ENCODE measurements at regions not wholly inside any gene's neighbourhood (a gene's known extent, or its start where the extent isn't known, plus 50 kb on each side); places are given as distances from the start of the nearest gene placed in this dataset.

DNA sequence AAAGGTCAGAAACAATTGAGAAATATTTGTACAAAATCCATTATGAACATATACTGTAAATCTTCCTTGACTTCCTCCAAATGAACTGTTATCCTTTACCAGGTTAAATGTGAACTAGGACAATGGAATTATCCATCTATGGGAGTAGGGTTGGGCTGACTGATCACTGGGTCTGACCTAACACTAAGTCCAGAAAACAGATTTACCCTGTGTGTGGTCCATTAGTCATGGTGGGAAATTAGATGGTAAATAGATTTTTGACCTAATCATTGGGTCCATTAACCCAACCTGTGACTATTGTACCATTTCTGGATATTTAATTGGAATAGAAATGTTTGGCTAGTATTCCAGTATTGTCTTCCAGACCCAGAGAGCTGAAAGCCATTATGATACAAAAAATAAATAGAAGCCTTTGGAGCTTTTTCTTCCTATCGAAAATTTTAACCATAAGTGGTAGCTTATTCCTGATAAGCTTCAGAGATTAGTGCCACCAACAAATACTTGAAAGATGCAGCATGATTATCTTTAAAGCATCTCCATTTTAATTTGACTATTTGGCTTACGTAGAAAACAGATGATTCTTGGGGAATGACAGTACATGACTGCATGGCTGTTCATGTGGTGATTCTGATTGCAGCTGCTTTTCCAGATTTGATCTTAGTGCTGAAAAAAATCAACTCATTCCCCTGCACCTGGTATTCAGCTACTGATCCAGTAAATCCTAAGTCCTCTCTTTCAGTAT, 703.2 kb upstream of the FSHR start:
- FAIRE-seq (no peak), DNase-seq (ENCODE audit: low read depth, low spot score) (no peak), ATAC-seq (no peak)
- Histone ChIP-seq H3K79me2 (ENCODE audit: control insufficient read depth, insufficient read depth, low read length) (no peaks in the 10 kb centered on the region), H3K9ac (ENCODE audit: control insufficient read depth, insufficient read depth, low read length) (no peak overlapping the region), H3K36me3 (ENCODE audit: control insufficient read depth in 2 of 2, insufficient read depth in 2 of 2, low read length in 1 of 2) (no peaks in the 10 kb centered on the region), H3K27me3 (replicated peaks in 1 of 2; ENCODE audit: control insufficient read depth in 2 of 2, insufficient read depth in 2 of 2, low read length in 1 of 2) (no peaks in the 10 kb centered on the region), H4K20me1 (ENCODE audit: control insufficient read depth, insufficient read depth) (no peaks in the 10 kb centered on the region), H2AFZ (ENCODE audit: control insufficient read depth, low read depth, low read length) (no peak overlapping the region), H3K27ac (ENCODE audit: control insufficient read depth, insufficient read depth) (no peak overlapping the region), H3K4me1 (ENCODE audit: control insufficient read depth, insufficient read depth, low read length) (no peaks in the 10 kb centered on the region), H3K4me3 (no peak overlapping the region), H3K9me3 (replicated peaks; ENCODE audit: control insufficient read depth, insufficient read depth, low read length) (no peaks in the 10 kb centered on the region), H3K4me2 (ENCODE audit: control insufficient read depth, insufficient read depth) (no peak overlapping the region)
- ChIA-PET POLR2A (no interaction called here), RAD21 (ENCODE audit: unreplicated experiment) (no interaction called here), SMC1A (ENCODE audit: uncharacterized antibody, unreplicated experiment) (no interaction called here), CTCF (interaction anchor here (0.6 kb wide), 1 partner anchor 152 kb away, joined by 3 read pairs; no protein-coding TSS in a partner anchor)
- BruUV-seq (replicated peaks), result no TSS peak
- in situ Hi-C loops (cut with MboI), result no loop called here
- intact Hi-C loops (cut with micrococcal nuclease; ENCODE audit: unreplicated experiment), result no loop called here
- whole genome bisulfite sequencing (ENCODE audit: insufficient coverage, insufficient replicate concordance, low lambda C conversion rate, missing lambda C conversion rate), result 24% methylated on average over 2 of the region's 2 CpGs
- TF ChIP-seq ATF7 (IDR thresholded peaks at IDR 0.05; ENCODE audit: low read depth) (no peak), MYB (IDR thresholded peaks at IDR 0.05; ENCODE audit: borderline replicate concordance, low read depth, low read length) (no peak)
- TF ChIP-seq, protein P1, sequence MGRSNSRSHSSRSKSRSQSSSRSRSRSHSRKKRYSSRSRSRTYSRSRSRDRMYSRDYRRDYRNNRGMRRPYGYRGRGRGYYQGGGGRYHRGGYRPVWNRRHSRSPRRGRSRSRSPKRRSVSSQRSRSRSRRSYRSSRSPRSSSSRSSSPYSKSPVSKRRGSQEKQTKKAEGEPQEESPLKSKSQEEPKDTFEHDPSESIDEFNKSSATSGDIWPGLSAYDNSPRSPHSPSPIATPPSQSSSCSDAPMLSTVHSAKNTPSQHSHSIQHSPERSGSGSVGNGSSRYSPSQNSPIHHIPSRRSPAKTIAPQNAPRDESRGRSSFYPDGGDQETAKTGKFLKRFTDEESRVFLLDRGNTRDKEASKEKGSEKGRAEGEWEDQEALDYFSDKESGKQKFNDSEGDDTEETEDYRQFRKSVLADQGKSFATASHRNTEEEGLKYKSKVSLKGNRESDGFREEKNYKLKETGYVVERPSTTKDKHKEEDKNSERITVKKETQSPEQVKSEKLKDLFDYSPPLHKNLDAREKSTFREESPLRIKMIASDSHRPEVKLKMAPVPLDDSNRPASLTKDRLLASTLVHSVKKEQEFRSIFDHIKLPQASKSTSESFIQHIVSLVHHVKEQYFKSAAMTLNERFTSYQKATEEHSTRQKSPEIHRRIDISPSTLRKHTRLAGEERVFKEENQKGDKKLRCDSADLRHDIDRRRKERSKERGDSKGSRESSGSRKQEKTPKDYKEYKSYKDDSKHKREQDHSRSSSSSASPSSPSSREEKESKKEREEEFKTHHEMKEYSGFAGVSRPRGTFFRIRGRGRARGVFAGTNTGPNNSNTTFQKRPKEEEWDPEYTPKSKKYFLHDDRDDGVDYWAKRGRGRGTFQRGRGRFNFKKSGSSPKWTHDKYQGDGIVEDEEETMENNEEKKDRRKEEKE (IDR thresholded peaks at IDR 0.05), result no peak

GRCh38 chr2:49845671-49846070, 691.4 kb upstream of the FSHR start:
- Histone ChIP-seq H3K79me2 (ENCODE audit: control insufficient read depth, insufficient read depth, low read length) (no peaks in the 10 kb centered on the region), H3K4me1 (ENCODE audit: control insufficient read depth, insufficient read depth, low read length) (no peaks in the 10 kb centered on the region), H3K9ac (ENCODE audit: control insufficient read depth, insufficient read depth, low read length) (no peak overlapping the region), H4K20me1 (ENCODE audit: control insufficient read depth, insufficient read depth) (no peaks in the 10 kb centered on the region), H2AFZ (ENCODE audit: control insufficient read depth, low read depth, low read length) (no peak overlapping the region), H3K4me3 (no peak overlapping the region), H3K27ac (ENCODE audit: control insufficient read depth, insufficient read depth) (no peak overlapping the region), H3K4me2 (ENCODE audit: control insufficient read depth, insufficient read depth) (no peak overlapping the region), H3K27me3 (replicated peaks in 1 of 2; ENCODE audit: control insufficient read depth in 2 of 2, insufficient read depth in 2 of 2, low read length in 1 of 2) (no peaks in the 10 kb centered on the region), H3K36me3 (ENCODE audit: control insufficient read depth in 2 of 2, insufficient read depth in 2 of 2, low read length in 1 of 2) (no peaks in the 10 kb centered on the region), H3K9me3 (replicated peaks; ENCODE audit: control insufficient read depth, insufficient read depth, low read length) (no peaks in the 10 kb centered on the region)
- 32% methylated on average over 4 of the region's 4 CpGs for WGBS (ENCODE audit: insufficient coverage, insufficient replicate concordance, low lambda C conversion rate, missing lambda C conversion rate)
- ChIA-PET SMC1A (ENCODE audit: uncharacterized antibody, unreplicated experiment) (no interaction called here), CTCF (no interaction called here), POLR2A (no interaction called here), RAD21 (ENCODE audit: unreplicated experiment) (no interaction called here)
- intact Hi-C loops (cut with micrococcal nuclease; ENCODE audit: unreplicated experiment), result no loop called here
- in situ Hi-C loops (cut with MboI), result no loop called here
- no peak for FAIRE-seq
- BruUV-seq (replicated peaks), result no TSS peak
- ATAC-seq, result no peak
- DNase-seq (ENCODE audit: low read depth, low spot score), result no peak
- TF ChIP-seq CBX3 (IDR thresholded peaks at IDR 0.05; ENCODE audit: borderline replicate concordance, low read depth) (no peak), ZBTB4 (CRISPR knock-in tag; IDR thresholded peaks at IDR 0.05) (no peak), NKRF (conservative IDR thresholded peaks at IDR 0.05) (no peak), NBN (IDR thresholded peaks at IDR 0.05) (no peak), MXI1 (IDR thresholded peaks at IDR 0.05; ENCODE audit: low read depth, low read length) (no peak)
- TF ChIP-seq, protein P2, sequence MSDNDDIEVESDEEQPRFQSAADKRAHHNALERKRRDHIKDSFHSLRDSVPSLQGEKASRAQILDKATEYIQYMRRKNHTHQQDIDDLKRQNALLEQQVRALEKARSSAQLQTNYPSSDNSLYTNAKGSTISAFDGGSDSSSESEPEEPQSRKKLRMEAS (IDR thresholded peaks at IDR 0.05; ENCODE audit: low read depth, low read length), result no peak
